ENCODE measurements at regions not wholly inside any gene's neighbourhood (a gene's known extent, or its start where the extent isn't known, plus 50 kb on each side); places are given as distances from the start of the nearest gene placed in this dataset.

DNA sequence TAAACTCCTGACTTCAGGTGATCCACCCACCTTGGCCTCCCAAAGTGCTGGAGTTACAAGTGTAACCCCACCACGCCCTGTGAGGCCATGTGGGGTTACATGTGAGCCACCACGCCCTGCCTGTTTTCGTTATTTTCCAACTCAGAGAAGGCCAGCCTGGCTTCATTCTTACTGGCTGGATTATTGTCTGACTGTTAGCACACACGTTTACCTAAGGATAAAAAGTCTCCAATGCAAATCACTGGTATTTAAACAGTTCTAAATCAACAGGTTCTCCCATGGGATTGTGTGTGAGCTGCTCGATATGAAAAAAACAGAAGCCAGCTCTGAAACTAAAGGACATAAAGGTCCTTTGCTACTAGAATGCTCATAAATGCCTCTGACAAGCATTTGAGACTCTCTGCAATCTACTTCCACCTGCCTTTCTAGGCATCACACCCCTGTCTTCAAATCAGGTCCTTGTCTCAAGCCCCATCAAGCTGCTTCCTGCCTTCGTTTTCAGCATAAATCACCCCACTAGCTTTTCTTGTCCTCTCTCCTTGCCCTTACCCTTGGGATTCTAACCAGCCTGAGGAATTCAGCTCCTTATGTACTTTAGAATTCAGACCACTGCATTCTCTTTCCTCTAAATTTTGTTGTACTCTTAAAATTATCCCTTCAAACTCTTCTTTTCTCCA is 265.0 kb downstream of the DUSP6 start:
- peak in 1 of 2 donors; percentile 30 for DNase-seq
- intact Hi-C loops (cut with DNase I, micrococcal nuclease) = no loop called here
- ATAC-seq = peak; percentile 78

GRCh38 chr12:89085421-89085820 is 266.9 kb downstream of the DUSP6 start:
- ATAC-seq = no peak

DNA sequence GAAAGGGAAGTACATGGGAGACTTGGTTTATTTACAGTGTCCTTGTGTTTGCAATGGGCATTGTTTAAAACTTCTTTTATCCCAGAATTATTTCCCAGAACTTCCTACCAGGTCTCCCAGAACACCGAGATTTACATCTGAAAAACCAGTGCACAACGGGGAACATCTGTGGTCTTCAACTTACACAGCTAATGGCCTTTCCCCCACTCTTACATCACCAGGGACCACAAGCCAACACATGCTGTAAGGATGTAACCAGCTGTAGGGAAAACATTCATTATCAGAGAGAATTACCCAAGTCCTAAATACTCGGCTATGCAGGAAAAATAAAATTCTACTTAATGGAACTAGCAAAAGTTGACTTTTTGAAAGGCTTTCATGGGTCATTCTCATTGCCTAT is 267.6 kb downstream of the DUSP6 start:
- DNase-seq (no peak), ATAC-seq (no peak)
- intact Hi-C loops (cut with DNase I, micrococcal nuclease) = no loop called here

More at GRCh38 chr12:89085421-89085820, 266.9 kb downstream of the DUSP6 start:
- intact Hi-C loops (cut with DNase I, micrococcal nuclease) = no loop called here
- no peak for DNase-seq

DNA sequence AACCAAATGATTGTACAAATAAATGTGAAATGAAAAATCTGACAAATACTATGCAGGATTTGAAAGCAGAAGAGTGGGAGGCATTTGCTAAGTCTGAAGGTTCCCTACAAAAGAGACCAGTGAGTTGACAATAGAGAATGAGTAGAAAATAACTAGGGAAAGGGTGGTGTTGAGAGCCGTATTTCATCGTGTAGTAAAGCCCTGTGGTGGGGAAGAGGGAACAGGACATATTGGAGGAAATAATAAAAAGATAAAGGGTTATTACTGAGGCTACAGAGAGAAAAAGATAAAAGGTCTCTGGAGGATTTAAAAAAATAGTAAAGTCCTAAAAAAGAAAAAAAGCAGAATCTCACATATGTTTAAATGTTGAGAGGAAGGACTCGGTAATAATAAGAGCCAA is 268.8 kb downstream of the DUSP6 start:
- intact Hi-C loops (cut with DNase I, micrococcal nuclease) = no loop called here
- ATAC-seq (no peak), DNase-seq (no peak)

- no peak for ATAC-seq
- no peak for DNase-seq
- intact Hi-C loops (cut with DNase I, micrococcal nuclease) = no loop called here
Observed at GRCh38 chr12:89082370-89082753, 269.9 kb downstream of the DUSP6 start.

GRCh38 chr12:89081719-89082369 is 270.5 kb downstream of the DUSP6 start:
- intact Hi-C loops (cut with DNase I, micrococcal nuclease) = no loop called here
- DNase-seq = no peak
- ATAC-seq = no peak

DNA sequence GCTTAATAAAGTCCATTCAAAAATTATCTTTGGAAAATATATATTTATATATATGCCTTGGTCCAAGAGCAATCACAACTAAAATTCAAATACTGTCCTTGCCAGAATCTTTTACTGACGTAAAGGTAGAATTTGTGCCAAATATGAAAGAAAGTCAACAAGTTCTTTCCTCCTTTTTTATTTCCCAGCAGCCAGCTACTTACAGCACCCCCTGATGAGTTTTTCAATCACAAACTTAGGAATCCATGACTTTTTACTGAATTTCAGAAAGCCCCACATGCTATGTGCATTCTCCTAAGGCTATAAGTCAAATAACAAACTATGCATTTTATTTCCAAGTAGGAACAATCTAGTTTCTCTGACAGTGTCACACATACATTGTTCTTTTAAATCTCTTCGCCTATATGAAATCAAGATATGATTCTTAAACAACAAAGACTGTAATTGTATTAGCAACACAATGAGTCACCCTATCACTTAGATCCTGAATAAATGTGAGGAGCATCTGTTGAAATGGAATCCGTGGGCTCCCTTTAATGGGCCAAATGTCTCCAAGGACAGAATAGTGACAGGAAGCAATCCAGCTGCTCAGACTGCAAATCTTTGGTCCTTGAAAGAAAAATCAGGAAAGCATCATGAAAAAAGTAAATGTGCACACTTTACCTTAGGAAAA is 271.4 kb downstream of the DUSP6 start:
- DNase-seq = no peak
- intact Hi-C loops (cut with DNase I, micrococcal nuclease) = no loop called here
- ATAC-seq = no peak

DNA sequence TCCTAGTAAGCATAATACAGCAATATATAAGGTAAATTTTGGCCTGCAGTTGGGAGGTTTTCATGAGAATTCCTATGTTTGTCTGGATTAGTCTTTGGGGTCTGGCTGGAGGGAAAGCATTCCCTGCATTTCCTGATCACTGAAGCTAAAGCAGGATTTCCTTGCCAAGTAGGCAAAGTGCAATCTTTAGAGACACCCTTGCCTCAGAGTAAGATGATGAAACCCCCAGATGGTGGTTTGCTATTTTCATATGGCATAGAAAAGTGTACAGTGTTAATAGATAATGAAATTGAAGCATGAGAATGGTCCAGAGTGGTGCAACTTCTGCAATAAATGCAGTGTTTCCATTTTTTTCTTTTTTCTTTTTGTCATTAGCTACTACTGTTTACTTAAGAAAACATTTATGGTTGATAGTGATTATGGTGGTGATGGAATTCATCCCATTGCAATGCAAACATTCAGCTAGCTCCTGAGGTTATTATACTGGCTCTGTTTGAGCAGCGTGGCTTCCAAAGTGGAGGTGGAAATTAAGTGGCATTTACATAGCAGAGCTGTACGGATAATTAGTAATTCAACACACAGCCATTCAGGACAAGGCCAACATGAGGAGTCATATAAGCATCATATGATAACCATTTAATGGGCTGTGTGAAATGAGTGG is 276.3 kb downstream of the DUSP6 start:
- ATAC-seq (no peak), DNase-seq (no peak)
- intact Hi-C loops (cut with DNase I, micrococcal nuclease) = no loop called here

DNA sequence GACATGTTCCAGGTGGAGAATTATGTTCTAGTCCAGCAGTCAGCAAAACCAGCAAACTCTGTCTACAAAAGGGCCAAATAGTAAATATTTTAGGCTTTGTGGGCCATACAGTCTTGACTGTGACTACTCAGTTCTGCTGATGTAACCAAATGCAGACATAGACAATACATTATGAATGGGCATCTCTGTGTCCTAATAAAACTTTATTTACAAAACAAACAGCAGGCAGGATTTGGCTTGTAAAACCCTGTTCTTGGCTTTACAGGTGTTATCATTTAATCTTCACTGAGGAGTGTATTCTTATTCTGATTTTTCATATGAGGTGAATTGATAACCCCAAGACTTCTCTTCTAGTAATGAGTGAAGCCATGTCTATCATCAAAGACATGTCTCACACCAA is 278.6 kb downstream of the DUSP6 start:
- intact Hi-C loops (cut with DNase I, micrococcal nuclease) = no loop called here
- no peak for ATAC-seq
- DNase-seq = no peak

GRCh38 chr12:89073027-89073398 is 279.3 kb downstream of the DUSP6 start:
- no peak for ATAC-seq
- DNase-seq = no peak
- intact Hi-C loops (cut with DNase I, micrococcal nuclease) = no loop called here

- DNase-seq = no peak
- ATAC-seq = no peak
- intact Hi-C loops (cut with DNase I, micrococcal nuclease) = no loop called here
Observed at GRCh38 chr12:89072294-89073026, 279.8 kb downstream of the DUSP6 start.

- intact Hi-C loops (cut with DNase I, micrococcal nuclease) = no loop called here
- ATAC-seq (no peak), DNase-seq (no peak)
Observed at GRCh38 chr12:89070603-89071002, 281.7 kb downstream of the DUSP6 start.

GRCh38 chr12:89069431-89069830 is 282.9 kb downstream of the DUSP6 start:
- ATAC-seq = no peak
- no peak for DNase-seq
- intact Hi-C loops (cut with DNase I, micrococcal nuclease) = no loop called here

- DNase-seq (no peak), ATAC-seq (no peak)
- intact Hi-C loops (cut with DNase I, micrococcal nuclease) = no loop called here
Observed at GRCh38 chr12:89067421-89068187, 284.7 kb downstream of the DUSP6 start.

DNA sequence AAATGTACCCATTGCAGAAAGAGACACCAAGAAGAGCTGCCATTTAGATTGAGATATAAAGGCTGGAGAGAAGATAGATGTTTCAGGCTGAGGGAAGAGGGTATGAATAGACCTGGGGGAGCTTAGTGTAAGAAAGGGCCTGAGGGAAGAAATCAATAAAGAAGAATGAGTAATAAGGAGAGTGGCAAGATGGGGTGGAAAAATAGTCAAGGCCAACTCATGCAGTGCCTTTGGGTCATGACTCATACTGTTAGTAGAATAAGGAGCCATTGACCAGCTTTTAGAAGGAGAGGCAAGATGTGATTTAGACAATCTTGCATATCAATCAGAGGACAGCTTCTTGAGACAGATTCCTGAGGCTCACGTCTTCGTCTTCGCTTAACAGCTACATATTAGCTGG is 287.5 kb downstream of the DUSP6 start:
- DNase-seq (no peak), ATAC-seq (no peak)
- intact Hi-C loops (cut with DNase I, micrococcal nuclease) = no loop called here

GRCh38 chr12:89064151-89064550 is 288.1 kb downstream of the DUSP6 start:
- intact Hi-C loops (cut with DNase I, micrococcal nuclease) = no loop called here
- no peak for ATAC-seq
- no peak for DNase-seq

DNA sequence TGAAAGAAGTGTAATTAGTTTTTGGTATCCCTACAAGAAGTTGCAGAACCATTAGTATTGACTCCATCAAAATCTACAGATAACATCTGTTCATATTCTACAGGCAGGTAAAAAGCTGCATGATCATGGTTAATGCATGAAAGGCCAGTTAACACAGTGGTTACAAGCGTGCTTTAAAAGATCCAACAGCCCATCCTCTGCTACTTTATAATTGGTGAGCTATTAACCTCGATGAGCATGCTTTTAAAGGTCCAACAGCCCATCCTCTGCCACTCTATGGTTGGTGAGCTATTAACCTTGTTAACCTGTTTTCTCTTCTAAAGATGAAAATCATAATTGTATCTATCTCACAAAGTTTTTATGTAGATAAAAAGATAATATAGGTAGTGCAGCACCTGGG is 289.3 kb downstream of the DUSP6 start:
- intact Hi-C loops (cut with DNase I, micrococcal nuclease) = no loop called here
- DNase-seq = no peak
- no peak for ATAC-seq

DNA sequence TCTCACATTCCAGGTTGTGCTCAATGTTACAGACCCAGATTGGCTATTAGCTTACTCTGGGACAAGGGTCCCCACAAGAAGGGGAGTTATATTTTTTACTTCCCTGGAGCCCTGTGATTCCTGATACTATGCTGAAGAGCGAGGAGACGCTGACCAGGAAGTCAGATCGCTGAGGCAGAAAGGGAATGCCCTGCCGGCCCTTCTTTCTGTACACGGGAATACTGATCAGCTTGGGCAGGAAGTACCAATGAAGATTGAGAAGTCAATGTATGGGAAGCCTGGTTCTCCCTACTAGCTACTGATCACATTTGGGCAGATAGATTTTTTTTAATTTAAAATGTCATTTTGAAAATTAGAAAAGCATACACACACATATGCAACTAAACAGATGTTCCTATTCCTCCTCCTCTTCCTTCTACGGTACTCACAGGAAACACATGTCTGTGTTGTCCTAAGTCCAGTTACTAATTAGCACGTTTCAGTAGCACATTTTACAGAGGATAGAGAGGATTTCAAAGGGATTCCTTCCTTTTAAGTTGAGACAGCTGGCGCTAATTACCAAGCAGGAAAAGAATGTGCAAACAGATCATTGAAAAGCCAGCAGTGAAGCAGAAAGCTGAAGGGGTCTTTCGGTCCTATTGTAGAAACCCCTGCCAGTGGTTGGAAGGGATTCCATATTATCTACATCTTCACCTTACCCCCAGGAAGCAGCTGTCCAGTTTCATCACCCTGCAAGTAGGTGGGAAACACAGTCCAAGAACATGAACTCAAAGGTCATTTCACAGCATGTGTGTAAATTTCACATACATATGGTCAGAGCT is 292.4 kb downstream of the DUSP6 start:
- peak; percentile 60 for ATAC-seq
- peak in 1 of 2 donors; percentile 11 for DNase-seq
- intact Hi-C loops (cut with DNase I, micrococcal nuclease) = loop anchor here in 1 of 2 donors (10.0 kb wide), 1 partner anchor 405 kb away; no protein-coding TSS in a partner anchor

Data from left colon (tissue), 2 donors.